HFF-Myc (cell line): ENCODE measurements at regions not wholly inside any gene's neighbourhood (a gene's known extent, or its start where the extent isn't known, plus 50 kb on each side); places are given as distances from the start of the nearest gene placed in this dataset.
"Not testable (repeated sequence)": the region's sequence is repeated elsewhere in the genome, so short reads cannot be mapped to it uniquely, and the experiment has no call there.

Experiments
- DNase-seq: peaks from one replicate; pipeline ENCODE4 v3.0.0-alpha.2; 2011; ENCODE audit warnings: low read depth; ENCODE audit errors: extremely low read depth
- H3K4me3 ChIP-seq: replicated peaks from 2 replicates; pipeline ENCODE4 v1.5.1; 2011; ENCODE audit warnings: low read depth, mild to moderate bottlenecking, control low read depth, low read length
- TF ChIP-seq, protein P1 (sequence below): IDR thresholded peaks from 2 replicates; pipeline ENCODE4 v1.5.1; 2012; ENCODE audit warnings: mild to moderate bottlenecking, low read depth, low read length, control low read depth; ENCODE audit errors: missing control alignments

DNA sequence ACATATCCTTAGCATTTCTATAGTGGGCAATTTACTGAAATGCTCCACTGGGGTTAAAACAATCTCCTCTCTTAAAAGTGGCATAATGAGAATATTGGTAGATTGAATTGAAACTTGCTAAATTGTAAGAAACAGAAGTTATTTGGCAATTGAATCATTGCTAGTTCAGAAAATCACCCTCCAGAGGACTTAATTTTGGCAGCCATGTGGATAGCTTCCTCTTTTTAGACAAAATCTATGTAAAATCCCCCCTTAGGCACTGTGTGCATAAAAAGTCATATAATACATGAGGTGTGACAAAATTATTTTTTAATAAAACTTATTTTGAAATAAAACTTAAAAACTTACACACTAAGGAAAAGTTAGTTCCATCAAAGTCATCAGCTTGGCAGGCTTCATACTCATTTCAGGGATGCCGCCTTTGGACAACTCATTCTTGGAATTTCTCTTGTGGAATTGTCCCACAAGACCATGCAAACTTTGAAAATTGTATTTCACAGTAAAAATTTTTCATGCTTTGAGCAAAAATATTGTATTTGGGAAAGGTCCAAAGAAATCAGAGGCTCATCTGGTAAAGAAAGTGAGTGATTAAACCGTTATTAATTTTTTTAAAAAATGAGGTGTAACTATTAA is 473.0 kb downstream of the BCKDHB start:
- DNase-seq, result no peak
- H3K4me3 ChIP-seq, result no peak overlapping the region
- TF ChIP-seq, protein P1, sequence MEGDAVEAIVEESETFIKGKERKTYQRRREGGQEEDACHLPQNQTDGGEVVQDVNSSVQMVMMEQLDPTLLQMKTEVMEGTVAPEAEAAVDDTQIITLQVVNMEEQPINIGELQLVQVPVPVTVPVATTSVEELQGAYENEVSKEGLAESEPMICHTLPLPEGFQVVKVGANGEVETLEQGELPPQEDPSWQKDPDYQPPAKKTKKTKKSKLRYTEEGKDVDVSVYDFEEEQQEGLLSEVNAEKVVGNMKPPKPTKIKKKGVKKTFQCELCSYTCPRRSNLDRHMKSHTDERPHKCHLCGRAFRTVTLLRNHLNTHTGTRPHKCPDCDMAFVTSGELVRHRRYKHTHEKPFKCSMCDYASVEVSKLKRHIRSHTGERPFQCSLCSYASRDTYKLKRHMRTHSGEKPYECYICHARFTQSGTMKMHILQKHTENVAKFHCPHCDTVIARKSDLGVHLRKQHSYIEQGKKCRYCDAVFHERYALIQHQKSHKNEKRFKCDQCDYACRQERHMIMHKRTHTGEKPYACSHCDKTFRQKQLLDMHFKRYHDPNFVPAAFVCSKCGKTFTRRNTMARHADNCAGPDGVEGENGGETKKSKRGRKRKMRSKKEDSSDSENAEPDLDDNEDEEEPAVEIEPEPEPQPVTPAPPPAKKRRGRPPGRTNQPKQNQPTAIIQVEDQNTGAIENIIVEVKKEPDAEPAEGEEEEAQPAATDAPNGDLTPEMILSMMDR, result no peak

GRCh38 chr6:80573320-80573719 is 466.8 kb downstream of the BCKDHB start:
- not testable (repeated sequence) for DNase-seq, H3K4me3 ChIP-seq

DNA sequence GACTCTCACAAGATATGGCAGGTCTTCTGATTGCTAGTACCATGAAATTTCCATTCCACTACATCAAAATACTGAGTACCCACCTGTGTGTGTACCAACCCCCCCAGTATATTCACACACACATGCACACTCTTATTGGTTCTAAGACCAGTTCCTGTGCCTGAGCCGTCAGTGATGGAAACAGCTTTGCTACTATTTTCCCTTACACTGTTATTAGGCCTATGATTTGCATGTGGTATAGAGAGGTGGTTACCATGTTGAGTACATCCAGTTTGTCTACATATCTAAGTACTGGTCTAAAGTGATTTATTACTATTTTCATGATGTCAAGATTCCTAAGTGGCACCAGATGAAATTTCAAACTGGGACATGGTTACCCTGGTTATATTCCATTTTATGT is 459.9 kb downstream of the BCKDHB start:
- TF ChIP-seq, protein P1, result no peak
- DNase-seq, result no peak
- no peak overlapping the region for H3K4me3 ChIP-seq

DNA sequence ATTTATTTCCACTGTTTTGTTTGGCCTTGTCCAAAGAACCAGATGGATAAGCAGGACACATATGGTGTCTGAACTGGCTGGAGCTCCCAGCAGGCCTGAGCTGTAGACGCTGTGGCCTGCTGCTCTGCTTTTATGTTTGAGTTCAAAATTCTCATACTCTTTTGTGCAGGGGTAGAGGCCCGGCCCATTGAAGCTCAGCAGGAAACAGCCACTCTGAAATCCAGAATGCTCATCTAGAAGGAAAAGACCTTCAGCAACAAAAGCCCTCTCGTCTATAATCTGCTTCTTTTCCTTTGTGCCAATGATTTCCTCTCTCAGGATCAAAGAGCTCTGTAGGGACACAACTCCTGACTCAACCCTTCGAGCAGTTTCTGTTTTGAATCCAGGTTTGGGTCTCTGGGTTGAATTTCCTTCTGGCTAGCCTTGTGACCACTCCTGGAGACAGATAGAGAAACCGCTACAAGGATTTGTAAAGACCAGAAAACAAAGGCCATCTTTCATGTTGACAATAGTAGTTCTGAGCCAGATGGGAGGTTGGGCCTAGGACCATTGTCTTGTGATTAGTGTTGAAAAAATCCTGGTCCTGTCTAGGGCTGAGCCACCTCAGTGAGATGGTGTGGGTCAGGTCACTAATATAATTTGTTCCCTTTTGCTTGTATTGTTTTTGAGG is 446.7 kb downstream of the BCKDHB start:
- TF ChIP-seq, protein P1, result no peak
- H3K4me3 ChIP-seq, result no peak overlapping the region
- no peak for DNase-seq

GRCh38 chr6:80550748-80551147 is 444.3 kb downstream of the BCKDHB start:
- TF ChIP-seq, protein P1, result no peak
- no peak for DNase-seq
- no peak overlapping the region for H3K4me3 ChIP-seq

DNA sequence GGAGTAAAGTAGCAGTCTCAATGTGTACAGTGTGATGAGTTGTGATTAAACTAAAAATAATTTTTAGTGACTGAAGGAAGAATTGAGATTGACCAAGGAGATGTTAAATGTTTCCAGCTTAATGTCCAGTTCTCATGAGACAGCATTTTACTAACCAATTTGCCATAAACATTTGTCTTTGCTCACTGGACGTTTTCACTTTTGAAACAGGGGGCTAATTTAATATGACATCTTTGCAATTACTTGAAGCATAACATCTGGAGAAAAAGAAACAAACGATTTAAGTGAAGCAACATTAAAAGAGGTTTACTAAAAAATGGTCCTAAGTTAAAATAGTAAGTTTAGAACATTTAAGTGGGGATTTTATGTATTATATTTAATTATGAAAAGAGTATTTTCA is 443.8 kb downstream of the BCKDHB start:
- no peak overlapping the region for H3K4me3 ChIP-seq
- TF ChIP-seq, protein P1, result no peak
- no peak for DNase-seq

GRCh38 chr6:80548532-80548931 is 442.1 kb downstream of the BCKDHB start:
- no peak overlapping the region for H3K4me3 ChIP-seq
- no peak for DNase-seq
- TF ChIP-seq, protein P1, result no peak
